H1 (cell line): ENCODE measurements at regions not wholly inside any gene's neighbourhood (a gene's known extent, or its start where the extent isn't known, plus 50 kb on each side); places are given as distances from the start of the nearest gene placed in this dataset.
A peak's percentile ranks its signal among the peaks of the same experiment; 100 is the strongest.

Experiments
- CTCF ChIA-PET: fragments of 300-600 bp; sonication (Branson Sonifier 250); formaldehyde crosslinking; loops from one replicate; lab custom pipeline; 2021; ENCODE audit not compliant: partially characterized antibody; lab: Charles Lee
- POLR2A ChIA-PET: fragments of 300-600 bp; sonication (Branson Sonifier 250); formaldehyde crosslinking; loops from one replicate; lab custom pipeline; 2021; ENCODE audit warnings: inconsistent platforms; ENCODE audit not compliant: partially characterized antibody; lab: Charles Lee
- DNase-seq, 2 experiments: peaks; one replicate each; pipeline versions ENCODE4 v3.0.0 to v3.0.0-alpha.2; 2010 to 2022; ENCODE audit warnings: low spot score in 2 of 2, low read depth in 1 of 2, mixed read lengths in 1 of 2
- FAIRE-seq: peaks from 2 replicates; lab custom pipeline; 2011; peaks lifted over from hg19 to GRCh38; lab: Jason Lieb, UNC
- H2AFZ ChIP-seq: 2 replicates; pipeline ENCODE4 v1.8.1; 2012; ENCODE audit warnings: low read length, inconsistent platforms
- H2AK5ac ChIP-seq: 2 replicates; pipeline ENCODE4 v1.6.1; 2013; ENCODE audit warnings: low read depth, low read length
- H2BK120ac ChIP-seq: replicated peaks from 2 replicates; pipeline ENCODE3; 2013; ENCODE audit warnings: low read depth, low read length, inconsistent platforms
- H2BK12ac ChIP-seq: 2 replicates; pipeline ENCODE4 v1.6.1; 2013; ENCODE audit warnings: low read depth, low read length
- H2BK15ac ChIP-seq: 2 replicates; pipeline ENCODE4 v1.6.1; 2013; ENCODE audit warnings: low read length
- H2BK20ac ChIP-seq: 2 replicates; pipeline ENCODE4 v1.6.1; 2013; ENCODE audit warnings: low read length
- H2BK5ac ChIP-seq: 2 replicates; pipeline ENCODE4 v1.6.1; 2013; ENCODE audit warnings: low read depth, low read length
- H3K14ac ChIP-seq: 2 replicates; pipeline ENCODE4 v1.6.1; 2013; ENCODE audit warnings: inconsistent platforms; ENCODE audit not compliant: insufficient read length
- H3K18ac ChIP-seq: 2 replicates; pipeline ENCODE4 v1.6.1; 2013; ENCODE audit warnings: low read length; ENCODE audit errors: extremely low read depth
- H3K23ac ChIP-seq: 2 replicates; pipeline ENCODE4 v1.6.1; 2013; ENCODE audit warnings: inconsistent platforms; ENCODE audit not compliant: insufficient read length
- H3K23me2 ChIP-seq: 2 replicates; pipeline ENCODE4 v1.6.1; 2013; ENCODE audit warnings: low read depth, low read length
- H3K27ac ChIP-seq: 2 replicates; pipeline ENCODE4 v1.6.1; 2011; ENCODE audit warnings: low read depth, low read length, inconsistent platforms
- H3K27me3 ChIP-seq, 4 experiments: replicated peaks in 1 of 4; 1 replicate in 1 of 4; 2 replicates in 3 of 4; pipeline versions ENCODE4 v1.6.1 to v1.8.1; 2011 to 2013; ENCODE audit warnings: low read length in 3 of 4, mild to moderate bottlenecking in 3 of 4, inconsistent platforms in 2 of 4, mixed read lengths in 2 of 4, moderate library complexity in 1 of 4; ENCODE audit not compliant: control insufficient read depth in 3 of 4, insufficient read depth in 3 of 4; ENCODE audit errors: extremely low read depth in 1 of 4
- H3K36me3 ChIP-seq, 4 experiments: 2 replicates each; pipeline versions ENCODE4 v1.6.1 to v1.8.1; 2011 to 2013; ENCODE audit warnings: mild to moderate bottlenecking in 4 of 4, low read length in 3 of 4, moderate library complexity in 2 of 4, control low read depth in 1 of 4, inconsistent platforms in 1 of 4; ENCODE audit not compliant: insufficient read depth in 4 of 4, control insufficient read depth in 2 of 4
- H3K4ac ChIP-seq: replicated peaks from 2 replicates; pipeline ENCODE3; 2013; ENCODE audit warnings: low read length, low read depth, mixed read lengths, inconsistent platforms; ENCODE audit not compliant: insufficient read length
- H3K4me1 ChIP-seq, 4 experiments: replicated peaks in 1 of 4; 1 replicate in 1 of 4; 2 replicates in 3 of 4; pipeline versions ENCODE4 v1.6.1 to v1.8.1; 2011 to 2013; ENCODE audit warnings: low read length in 3 of 4, inconsistent platforms in 2 of 4, mixed read lengths in 1 of 4; ENCODE audit not compliant: insufficient read depth in 4 of 4, control insufficient read depth in 3 of 4
- H3K4me2 ChIP-seq, 2 experiments: 2 replicates each; pipeline versions ENCODE4 v1.6.1 to v1.8.1; 2011 to 2013; ENCODE audit warnings: low read depth in 2 of 2, low read length in 2 of 2, control low read depth in 1 of 2, inconsistent platforms in 1 of 2, mild to moderate bottlenecking in 1 of 2; ENCODE audit not compliant: insufficient read depth in 1 of 2
- H3K4me3 ChIP-seq, 4 experiments: fragments of 200-600, 300-600 bp in 1 of 4; sonication (generic), shearing (Covaris generic), sonication (Bioruptor Twin) in 1 of 4; 2 replicates each; pipeline versions ENCODE4 v1.5.1 to v1.8.1; 2011 to 2016; ENCODE audit warnings: low read length in 4 of 4, low read depth in 3 of 4, control low read depth in 2 of 4, inconsistent platforms in 2 of 4, mild to moderate bottlenecking in 2 of 4, mixed read lengths in 1 of 4, moderate library complexity in 1 of 4; ENCODE audit not compliant: insufficient read depth in 2 of 4; ENCODE audit errors: extremely low read depth in 1 of 4
- H3K56ac ChIP-seq: replicated peaks from 2 replicates; pipeline ENCODE3; 2013; ENCODE audit warnings: low read depth, mild to moderate bottlenecking, mixed read lengths, low read length, inconsistent platforms; ENCODE audit not compliant: insufficient read length
- H3K79me1 ChIP-seq: 2 replicates; pipeline ENCODE4 v1.6.1; 2013; ENCODE audit warnings: low read depth, low read length, control low read depth
- H3K79me2 ChIP-seq, 2 experiments: 2 replicates each; pipeline versions ENCODE4 v1.6.1 to v1.8.1; 2012 to 2013; ENCODE audit warnings: low read length in 2 of 2, mild to moderate bottlenecking in 2 of 2, inconsistent platforms in 1 of 2; ENCODE audit not compliant: insufficient read depth in 2 of 2, control insufficient read depth in 1 of 2
- H3K9ac ChIP-seq, 4 experiments: replicated peaks in 1 of 4; 1 replicate in 1 of 4; 2 replicates in 3 of 4; pipeline versions ENCODE4 v1.6.1 to v1.8.1; 2011 to 2013; ENCODE audit warnings: low read depth in 3 of 4, low read length in 3 of 4, control low read depth in 2 of 4, mild to moderate bottlenecking in 2 of 4, moderate library complexity in 2 of 4, inconsistent platforms in 1 of 4; ENCODE audit errors: extremely low read depth in 1 of 4
- H3K9me3 ChIP-seq, 2 experiments: 2 replicates each; pipeline versions ENCODE4 v1.6.1 to v1.8.1; 2012 to 2013; ENCODE audit warnings: mild to moderate bottlenecking in 2 of 2, moderate library complexity in 2 of 2, control low read depth in 1 of 2, inconsistent platforms in 1 of 2, low read depth in 1 of 2, low read length in 1 of 2, mixed read lengths in 1 of 2; ENCODE audit not compliant: insufficient read depth in 2 of 2
- H4K20me1 ChIP-seq, 2 experiments: replicated peaks in 1 of 2; 2 replicates each; pipeline versions ENCODE3 to v1.8.1; 2011 to 2013; ENCODE audit warnings: inconsistent platforms in 2 of 2, low read length in 2 of 2, mild to moderate bottlenecking in 1 of 2; ENCODE audit not compliant: insufficient read depth in 2 of 2, control insufficient read depth in 1 of 2
- H4K5ac ChIP-seq: 2 replicates; pipeline ENCODE4 v1.6.1; 2013; ENCODE audit warnings: low read length, low read depth, mixed read lengths, inconsistent platforms; ENCODE audit not compliant: insufficient read length
- H4K8ac ChIP-seq: 2 replicates; pipeline ENCODE4 v1.8.0; 2013; ENCODE audit warnings: mild to moderate bottlenecking, moderate library complexity, low read length, inconsistent platforms; ENCODE audit not compliant: insufficient read depth; ENCODE audit errors: extremely low read depth
- H4K91ac ChIP-seq: replicated peaks from 2 replicates; pipeline ENCODE3; 2013; ENCODE audit warnings: low read length, mixed read lengths, inconsistent platforms; ENCODE audit not compliant: insufficient read length
- EGR1 ChIP-seq: IDR thresholded peaks from 2 replicates; pipeline ENCODE4 v1.6.1; 2011; ENCODE audit warnings: low read depth, low read length, borderline replicate concordance
- RAD21 ChIP-seq, 2 experiments: IDR thresholded peaks in 1 of 2; conservative IDR thresholded peaks in 1 of 2; 2 replicates each; pipeline ENCODE4 v1.6.1; 2011; ENCODE audit warnings: low read depth in 2 of 2, low read length in 2 of 2, improper control_type of control experiment in 1 of 2, inconsistent platforms in 1 of 2, mild to moderate bottlenecking in 1 of 2, moderate library complexity in 1 of 2
- TEAD4 ChIP-seq: IDR thresholded peaks from 2 replicates; pipeline ENCODE4 v1.6.1; 2012; ENCODE audit warnings: low read depth, low read length, inconsistent platforms, mixed read lengths
- WGBS, 2 experiments: shearing (Covaris generic) in 1 of 2; methylation state at CpG; one replicate each; pipeline versions ENCODE4 v1.1.6 to v1.1.7; 2013 to 2015; ENCODE audit warnings: low lambda C conversion rate in 2 of 2, mixed read lengths in 2 of 2, inconsistent platforms in 1 of 2, low coverage in 1 of 2, missing lambda C conversion rate in 1 of 2; ENCODE audit not compliant: insufficient replicate concordance in 2 of 2, insufficient coverage in 1 of 2, insufficient read length in 1 of 2; ENCODE audit errors: extremely low coverage in 1 of 2, missing lambda C conversion rate in 1 of 2; 5-methylcytosine and 5-hydroxymethylcytosine counted together
- TF ChIP-seq, protein P1 (sequence below), 3 experiments: IDR thresholded peaks; 1 replicate in 2 of 3; 2 replicates in 1 of 3; pipeline versions ENCODE4 v1.5.1 to v1.6.1; 2011; ENCODE audit warnings: low read length in 3 of 3, mild to moderate bottlenecking in 3 of 3, inconsistent platforms in 2 of 3, low read depth in 1 of 3, moderate library complexity in 1 of 3; ENCODE audit not compliant: insufficient read depth in 1 of 3; ENCODE audit errors: control extremely low read depth in 1 of 3
- TF ChIP-seq, protein P2 (sequence below): IDR thresholded peaks from 2 replicates; pipeline ENCODE4 v1.6.1; 2012; ENCODE audit warnings: inconsistent platforms

DNA sequence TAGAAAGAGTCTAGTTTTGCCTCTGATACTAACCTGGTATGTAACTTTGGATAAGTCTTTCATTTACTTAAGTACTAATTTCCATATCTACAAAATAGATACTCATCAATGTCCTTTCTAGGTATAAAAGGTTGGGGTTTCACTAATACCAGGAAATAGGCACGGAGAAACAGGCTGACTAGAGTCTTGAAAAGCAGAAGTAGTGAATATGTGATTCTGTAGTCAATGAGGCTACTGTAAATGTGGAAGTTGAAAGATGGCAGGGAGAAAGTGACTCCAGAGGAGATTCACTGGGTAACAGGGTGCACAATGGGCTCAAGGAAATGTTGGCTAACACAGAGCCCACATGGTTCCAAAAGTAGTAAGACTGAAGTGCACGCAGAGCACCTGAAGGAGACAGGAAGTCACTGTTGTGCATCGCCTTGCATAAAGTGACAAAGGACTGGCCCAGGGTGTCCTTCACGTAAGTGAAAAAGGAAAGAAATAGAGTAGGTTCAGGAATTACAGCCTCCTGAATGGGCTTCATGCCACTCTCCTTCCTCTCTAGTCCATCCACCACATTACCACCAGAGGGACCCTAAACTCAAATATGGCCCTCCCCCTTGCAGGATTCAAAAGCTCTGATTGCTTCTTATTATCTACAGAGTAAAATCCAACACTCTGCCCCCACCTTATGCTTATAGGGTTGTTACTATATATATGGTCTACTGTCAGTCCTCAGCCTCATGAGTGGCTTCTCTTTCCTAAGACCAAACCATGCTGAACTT is 288.0 kb upstream of the SMARCA2 start:
- Histone ChIP-seq H2BK12ac (peak overlapping the region; percentile 91; the same call in 1 of the 2 replicates), H2BK5ac (peak overlapping the region; percentile 62; the same call in 1 of the 2 replicates), H4K8ac (no peak overlapping the region), H4K5ac (no peak overlapping the region), H3K79me2 (no peaks in the 10 kb centered on the region), H4K91ac (no peak overlapping the region), H3K23ac (no peak overlapping the region), H4K20me1 (no peaks in the 10 kb centered on the region), H3K4ac (peak overlapping the region; percentile 73), H3K56ac (no peak overlapping the region), H2BK120ac (no peak overlapping the region), H3K14ac (no peak overlapping the region), H2AFZ (peak overlapping the region; percentile 98), H3K18ac (no peak overlapping the region), H3K23me2 (no peaks in the 10 kb centered on the region), H3K36me3 (no peaks in the 10 kb centered on the region), H3K27ac (no peak overlapping the region), H3K9ac (no peak overlapping the region; a peak in 1 of 7 replicates), H2AK5ac (no peak overlapping the region), H3K27me3 (no peaks in the 10 kb centered on the region), H3K9me3 (no peaks in the 10 kb centered on the region), H3K4me2 (no peak overlapping the region), H2BK15ac (no peak overlapping the region), H3K4me3 (no peak overlapping the region), H2BK20ac (0 out of 2 replicates have a peak overlapping the region, but pooled peaks have one; percentile 64), H3K4me1 (peaks cover 0 to 6% (median 2%) of the 10 kb centered on the region in 4 experiments; a peak in 3 of 7 replicates), H3K79me1 (no peaks in the 10 kb centered on the region)
- TF ChIP-seq, protein P1, sequence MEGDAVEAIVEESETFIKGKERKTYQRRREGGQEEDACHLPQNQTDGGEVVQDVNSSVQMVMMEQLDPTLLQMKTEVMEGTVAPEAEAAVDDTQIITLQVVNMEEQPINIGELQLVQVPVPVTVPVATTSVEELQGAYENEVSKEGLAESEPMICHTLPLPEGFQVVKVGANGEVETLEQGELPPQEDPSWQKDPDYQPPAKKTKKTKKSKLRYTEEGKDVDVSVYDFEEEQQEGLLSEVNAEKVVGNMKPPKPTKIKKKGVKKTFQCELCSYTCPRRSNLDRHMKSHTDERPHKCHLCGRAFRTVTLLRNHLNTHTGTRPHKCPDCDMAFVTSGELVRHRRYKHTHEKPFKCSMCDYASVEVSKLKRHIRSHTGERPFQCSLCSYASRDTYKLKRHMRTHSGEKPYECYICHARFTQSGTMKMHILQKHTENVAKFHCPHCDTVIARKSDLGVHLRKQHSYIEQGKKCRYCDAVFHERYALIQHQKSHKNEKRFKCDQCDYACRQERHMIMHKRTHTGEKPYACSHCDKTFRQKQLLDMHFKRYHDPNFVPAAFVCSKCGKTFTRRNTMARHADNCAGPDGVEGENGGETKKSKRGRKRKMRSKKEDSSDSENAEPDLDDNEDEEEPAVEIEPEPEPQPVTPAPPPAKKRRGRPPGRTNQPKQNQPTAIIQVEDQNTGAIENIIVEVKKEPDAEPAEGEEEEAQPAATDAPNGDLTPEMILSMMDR (IDR thresholded peaks at IDR 0.05; ENCODE audit: control extremely low read depth in 1 of 3, insufficient read depth in 1 of 3, low read depth in 1 of 3, low read length in 3 of 3): peak in 2 of 3 experiments; percentile 52 to 60; a peak in 3 of 4 replicates
- TF ChIP-seq, protein P2, sequence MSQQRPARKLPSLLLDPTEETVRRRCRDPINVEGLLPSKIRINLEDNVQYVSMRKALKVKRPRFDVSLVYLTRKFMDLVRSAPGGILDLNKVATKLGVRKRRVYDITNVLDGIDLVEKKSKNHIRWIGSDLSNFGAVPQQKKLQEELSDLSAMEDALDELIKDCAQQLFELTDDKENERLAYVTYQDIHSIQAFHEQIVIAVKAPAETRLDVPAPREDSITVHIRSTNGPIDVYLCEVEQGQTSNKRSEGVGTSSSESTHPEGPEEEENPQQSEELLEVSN: no peak
- no peak for TF ChIP-seq TEAD4
- no peak for TF ChIP-seq EGR1
- peak; percentile 73 to 77 for TF ChIP-seq RAD21 (IDR thresholded peaks at IDR 0.05 in 1 of 2, conservative IDR thresholded peaks at IDR 0.05 in 1 of 2; ENCODE audit: low read depth in 2 of 2, low read length in 2 of 2)
- 79% methylated on average over 4 of the region's 4 CpGs; no CpG with 5 or more reads in 1 of the 2 experiments for WGBS, 2 experiments
- no peak for DNase-seq
- POLR2A ChIA-PET: no interaction called here
- FAIRE-seq: peak; percentile 71
- CTCF ChIA-PET: interaction anchor here (0.7 to 3.1 kb wide), 20 partner anchors 9 to 1026 kb away, joined by 3 to 53 read pairs (median 5); no protein-coding TSS in a partner anchor
